8988T (cell line): ENCODE measurements at regions not wholly inside any gene's neighbourhood (a gene's known extent, or its start where the extent isn't known, plus 50 kb on each side); places are given as distances from the start of the nearest gene placed in this dataset.
"Not testable (repeated sequence)": the region's sequence is repeated elsewhere in the genome, so short reads cannot be mapped to it uniquely, and the experiment has no call there.

Experiments used
- DNase-seq: peaks from one replicate; pipeline ENCODE4 v3.0.0; 2011

- DNase-seq: no peak
Measured at GRCh38 chr1:218494449-218494852, 149.3 kb downstream of the TGFB2 start.

DNA sequence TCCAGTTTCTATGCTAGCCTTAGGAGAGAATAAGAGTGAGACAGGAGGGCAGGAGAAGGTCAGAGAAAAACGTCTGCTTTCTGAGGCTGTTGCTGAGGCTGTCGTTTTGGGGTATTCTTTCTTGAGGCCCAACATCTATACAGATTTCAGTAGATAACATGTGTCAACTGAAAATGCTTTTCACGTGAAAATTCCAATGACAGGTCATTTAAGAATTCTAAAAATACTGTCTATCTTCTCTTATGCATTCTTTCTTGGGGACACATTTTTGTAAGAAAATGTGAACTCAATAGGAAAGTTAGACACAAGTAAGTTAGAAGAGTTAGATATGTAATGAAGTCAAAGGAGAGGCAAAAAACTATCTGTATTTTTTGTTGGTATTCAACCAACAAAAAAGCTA lies 150.8 kb downstream of the TGFB2 start:
- DNase-seq: no peak

DNA sequence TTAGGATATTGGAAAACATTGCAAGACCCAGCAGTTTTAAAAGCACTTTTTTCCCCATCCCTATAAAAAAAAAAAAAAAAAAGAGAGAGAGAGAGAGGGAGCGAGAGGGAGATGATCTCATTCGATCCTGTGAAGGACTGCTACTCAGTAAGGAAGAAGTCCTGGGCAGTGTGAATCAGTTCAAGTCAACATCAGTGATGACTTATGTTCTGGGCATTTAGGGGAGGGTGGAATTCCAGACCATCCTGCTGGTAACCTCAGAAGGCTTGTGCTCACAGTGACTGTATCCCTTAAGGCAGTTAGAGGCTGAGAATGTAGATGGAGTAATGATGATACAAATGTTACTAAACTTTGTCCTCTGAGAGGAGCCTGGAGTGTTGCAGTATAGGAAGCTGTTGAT lies 151.4 kb downstream of the TGFB2 start:
- no peak for DNase-seq

DNA sequence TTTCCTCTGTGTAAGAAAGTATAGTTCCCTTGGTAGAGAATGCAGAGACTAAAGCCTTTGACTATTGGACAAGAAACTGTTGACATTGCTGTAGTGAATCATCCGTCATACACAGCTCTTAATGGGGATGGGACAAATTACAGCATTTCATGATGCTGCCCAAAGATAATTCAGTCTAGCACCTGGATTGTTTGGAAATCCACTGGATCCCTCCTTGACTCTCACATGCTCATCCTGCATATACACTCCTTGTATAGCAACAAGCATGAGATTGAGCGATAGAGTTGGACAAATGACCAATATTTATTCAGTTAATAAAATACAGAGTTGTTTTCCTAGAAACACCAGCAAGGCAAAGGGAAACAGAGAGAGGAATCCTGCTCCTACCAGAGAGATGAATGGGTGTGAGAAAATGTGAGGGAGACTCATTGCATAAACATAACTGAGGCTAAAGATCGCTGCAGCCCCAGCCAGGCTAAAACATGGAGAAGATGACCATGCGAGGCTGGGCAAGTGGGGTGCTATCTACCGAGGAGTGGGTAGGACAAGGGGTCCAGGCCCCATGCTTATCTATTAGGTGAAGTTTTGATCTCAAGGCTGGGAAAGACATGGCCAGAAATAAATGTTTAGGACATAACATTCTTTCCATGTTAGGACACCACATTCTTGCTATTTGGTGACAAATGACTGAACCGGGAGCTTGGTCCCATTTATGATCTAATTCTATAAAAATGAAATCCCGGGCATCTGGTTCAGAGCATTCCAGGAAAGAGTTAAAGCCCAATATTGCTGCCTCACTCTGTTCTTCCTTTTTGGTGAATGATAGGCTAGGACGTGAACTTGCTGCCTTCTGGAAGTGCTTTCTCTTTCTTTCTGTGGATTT lies 153.2 kb downstream of the TGFB2 start:
- no peak for DNase-seq

DNA sequence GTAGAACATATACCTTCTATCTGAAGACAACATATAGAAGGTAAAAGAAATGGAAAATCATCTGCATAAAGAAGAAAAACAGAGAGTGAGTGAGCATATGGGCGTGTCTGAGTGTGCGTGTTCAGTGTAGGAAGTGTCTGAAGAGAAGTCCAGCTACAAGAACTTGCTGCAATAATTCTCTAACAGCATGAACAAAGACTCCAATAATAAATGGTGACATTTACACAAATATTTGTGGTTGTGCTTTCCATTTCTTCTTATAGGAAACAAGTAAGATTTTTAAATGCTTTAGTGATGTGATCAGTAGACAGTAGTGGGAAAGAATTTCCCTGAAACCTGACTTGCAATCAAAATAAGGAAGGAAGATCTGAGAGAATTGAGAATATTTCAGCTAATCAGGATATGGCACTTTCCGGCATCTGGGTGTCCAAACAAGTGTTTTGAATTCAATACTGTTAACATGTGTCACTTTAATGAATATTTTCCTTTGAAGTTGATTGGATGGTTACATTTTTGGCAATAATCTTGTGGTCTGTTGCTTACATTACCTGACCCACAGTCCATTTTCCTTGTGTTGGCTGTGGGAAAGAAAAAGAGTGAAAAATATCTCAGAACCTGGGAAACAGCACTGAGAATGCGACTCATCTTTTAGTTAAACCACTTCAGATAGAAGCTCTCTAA lies 154.0 kb downstream of the TGFB2 start:
- no peak for DNase-seq

- no peak for DNase-seq
Measured at GRCh38 chr1:218499911-218500310, 154.8 kb downstream of the TGFB2 start.

DNA sequence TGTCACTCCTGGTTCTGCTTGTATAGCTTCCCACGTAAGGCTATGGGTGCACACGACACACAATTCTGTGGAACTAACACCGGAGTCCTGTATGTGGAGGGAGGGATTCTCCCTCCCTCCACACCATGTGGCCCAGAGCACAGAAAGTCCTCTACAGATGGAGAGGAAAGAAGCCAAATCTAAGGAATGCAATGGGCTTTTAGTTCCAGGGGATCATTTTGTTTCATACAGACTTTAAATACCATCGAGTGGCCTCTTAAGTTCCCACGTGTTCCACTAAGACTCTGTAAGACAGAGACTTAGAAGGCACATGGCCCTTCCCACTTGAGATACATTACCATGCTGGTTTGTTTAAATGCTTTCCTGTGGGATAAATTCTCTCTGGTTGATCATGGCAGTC lies 156.0 kb downstream of the TGFB2 start:
- no peak for DNase-seq

GRCh38 chr1:218502383-218502782 lies 157.2 kb downstream of the TGFB2 start:
- no peak for DNase-seq

DNA sequence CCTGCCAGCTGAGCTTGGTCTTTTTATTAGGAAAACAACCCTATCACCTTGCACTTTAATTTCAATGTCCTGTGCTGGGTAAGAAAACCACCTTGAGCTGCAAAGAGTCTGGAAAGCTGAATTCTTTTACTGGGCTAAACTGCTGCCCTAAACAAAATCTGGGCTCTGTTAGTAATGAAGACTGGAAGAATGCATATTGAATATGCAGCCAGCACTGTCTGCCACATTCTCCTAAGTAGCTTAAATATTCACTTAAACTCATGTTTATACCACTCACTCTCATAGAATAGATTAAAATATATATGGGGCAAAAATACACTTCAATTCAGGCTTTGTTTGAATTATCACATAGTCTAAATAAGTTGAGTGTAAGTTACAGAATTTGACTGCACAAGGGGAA lies 158.0 kb downstream of the TGFB2 start:
- DNase-seq: no peak

- DNase-seq: no peak
Measured at GRCh38 chr1:218507355-218508002, 162.3 kb downstream of the TGFB2 start.

DNA sequence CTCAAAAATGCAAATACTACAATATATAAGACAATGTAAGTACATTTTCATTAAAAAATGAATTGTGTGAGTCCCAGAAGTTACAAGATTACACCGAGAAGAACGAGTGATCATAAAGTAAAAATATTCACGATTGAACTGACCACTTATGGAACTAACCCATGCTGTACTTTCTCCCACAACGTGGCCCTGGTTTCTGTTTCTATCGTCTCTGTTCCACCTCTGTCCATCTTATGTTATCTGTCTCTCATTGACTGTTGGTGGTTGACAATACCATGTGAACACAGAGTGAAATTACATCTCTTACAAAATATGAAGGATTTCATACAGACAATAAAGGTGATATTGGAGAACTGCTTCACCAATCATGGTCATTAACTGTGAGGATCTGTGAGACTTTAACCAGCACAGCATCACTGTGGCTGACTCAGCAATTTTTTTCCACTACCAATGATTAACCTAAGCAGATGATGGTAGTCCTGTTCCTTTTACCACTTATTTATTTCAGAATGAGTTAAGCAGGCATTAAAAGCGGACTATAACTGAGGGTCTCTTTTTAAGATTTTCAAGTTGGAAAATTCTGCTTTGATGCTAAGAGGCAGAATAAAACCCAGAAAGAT lies 165.1 kb downstream of the TGFB2 start:
- no peak for DNase-seq

GRCh38 chr1:218513328-218513727 lies 168.2 kb downstream of the TGFB2 start:
- no peak for DNase-seq

- no peak for DNase-seq
Measured at GRCh38 chr1:218514689-218515088, 169.6 kb downstream of the TGFB2 start.

GRCh38 chr1:218516526-218516925 lies 171.4 kb downstream of the TGFB2 start:
- DNase-seq: no peak

DNA sequence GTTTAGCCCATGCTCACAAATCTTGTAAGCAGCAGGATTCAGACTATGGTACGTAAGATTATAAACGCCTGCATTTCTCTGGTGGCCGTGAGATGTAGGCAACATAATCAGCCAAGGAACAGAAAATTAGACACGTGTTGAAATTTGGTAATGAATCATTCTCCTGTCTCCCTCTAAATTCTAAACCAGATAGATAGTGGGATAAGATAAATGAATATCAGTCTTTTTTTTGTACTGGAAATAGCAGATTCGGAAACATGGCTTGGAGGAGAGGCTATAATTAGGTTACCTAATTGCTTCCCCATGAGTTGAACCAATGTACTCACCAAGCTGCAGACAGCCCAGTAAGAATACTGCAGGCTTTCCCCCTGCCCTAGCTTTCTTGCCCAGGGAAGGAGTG lies 172.3 kb downstream of the TGFB2 start:
- DNase-seq: no peak

DNA sequence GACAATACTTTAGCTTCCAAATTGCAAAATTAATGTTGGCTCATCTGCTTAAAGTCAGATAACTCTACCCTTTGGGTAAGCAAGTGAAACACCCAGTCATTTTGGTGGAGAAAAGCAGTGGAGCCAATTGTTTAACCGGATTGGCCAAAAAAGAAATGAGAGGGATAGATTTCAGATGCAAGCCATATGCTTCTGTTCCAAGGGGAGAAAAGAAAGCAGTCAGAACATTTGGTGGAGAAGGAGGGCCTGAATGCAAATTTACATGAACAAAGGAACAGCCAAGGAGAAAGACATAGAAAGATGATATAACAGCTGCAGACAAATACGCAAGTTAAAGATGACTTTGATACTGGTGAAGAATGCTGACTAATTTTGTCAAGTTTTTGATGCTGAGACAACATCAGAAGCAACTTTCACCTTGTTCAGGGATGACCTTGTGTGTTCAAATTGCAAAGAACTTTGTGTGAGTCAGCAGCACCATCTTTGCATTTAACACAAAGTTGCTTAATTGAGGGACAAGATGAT lies 173.1 kb downstream of the TGFB2 start:
- DNase-seq: no peak

- DNase-seq: not testable (repeated sequence)
Measured at GRCh38 chr1:218520646-218521045, 175.5 kb downstream of the TGFB2 start.

GRCh38 chr1:218521414-218522169 lies 176.5 kb downstream of the TGFB2 start:
- DNase-seq: peak; percentile 16

GRCh38 chr1:218524526-218524925 lies 179.4 kb downstream of the TGFB2 start:
- DNase-seq: no peak

GRCh38 chr1:218525031-218525430 lies 179.9 kb downstream of the TGFB2 start:
- DNase-seq: no peak

GRCh38 chr1:218525451-218526197 lies 180.5 kb downstream of the TGFB2 start:
- DNase-seq: no peak

DNA sequence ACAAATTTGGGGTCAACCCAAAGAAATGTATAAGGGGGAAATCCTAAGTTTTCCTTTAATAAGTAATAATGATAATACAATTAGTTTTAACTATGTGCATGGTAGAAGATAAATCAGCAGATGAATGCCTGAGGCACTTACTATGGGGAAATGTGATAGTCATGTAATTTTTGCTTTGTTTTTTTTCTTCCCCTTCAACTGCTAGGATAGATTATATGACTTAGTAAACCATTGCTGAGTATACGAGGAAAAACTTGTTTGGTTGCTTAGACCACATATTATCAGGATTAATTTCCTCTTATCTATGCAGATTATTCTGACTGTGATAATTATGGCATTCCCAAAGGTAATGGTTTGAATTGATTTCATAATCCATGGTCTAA lies 181.1 kb downstream of the TGFB2 start:
- no peak for DNase-seq
